ENCODE measurements at regions not wholly inside any gene's neighbourhood (a gene's known extent, or its start where the extent isn't known, plus 50 kb on each side); places are given as distances from the start of the nearest gene placed in this dataset.

DNA sequence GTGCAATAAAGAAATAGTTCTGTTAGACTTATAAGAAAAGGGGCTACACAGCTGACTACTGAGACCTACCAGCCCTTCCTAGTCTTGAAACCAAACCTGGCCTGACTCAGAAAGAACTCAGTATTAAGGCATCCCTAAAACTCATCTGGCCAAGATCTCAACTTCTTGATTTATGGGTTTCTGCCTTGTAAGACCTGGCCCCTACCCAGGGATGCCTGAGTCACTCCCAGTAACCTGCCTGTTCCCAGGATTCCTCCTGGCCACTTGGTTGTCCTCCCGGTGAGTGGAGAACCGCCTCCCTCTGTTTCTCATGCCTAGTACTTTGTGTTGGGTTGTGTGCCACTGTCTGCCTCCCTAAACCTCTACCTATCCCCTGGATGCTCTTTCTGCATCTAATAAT is 189.4 kb upstream of the PREP start:
- in situ Hi-C loops (cut with MboI; ENCODE audit: low pct_ligation_motif_present in 1 of 4, low pct_unique_long_range_greater_than_20kb in 1 of 4, low sequenced_read_pairs in 3 of 4) (no loop called here), intact Hi-C loops (cut with DNase I; ENCODE audit: low total_unique reads) (no loop called here)
- no peak for DNase-seq
- Histone ChIP-seq H3K27me3 (no peaks in the 10 kb centered on the region), H3K9me3 (no peaks in the 10 kb centered on the region), H3K36me3 (no peaks in the 10 kb centered on the region), H3K27ac (no peak overlapping the region), H3K4me1 (peaks cover 0 to 26% (median 8%) of the 10 kb centered on the region in 4 donors), H3K4me3 (no peak overlapping the region)
- TF ChIP-seq, protein P1, sequence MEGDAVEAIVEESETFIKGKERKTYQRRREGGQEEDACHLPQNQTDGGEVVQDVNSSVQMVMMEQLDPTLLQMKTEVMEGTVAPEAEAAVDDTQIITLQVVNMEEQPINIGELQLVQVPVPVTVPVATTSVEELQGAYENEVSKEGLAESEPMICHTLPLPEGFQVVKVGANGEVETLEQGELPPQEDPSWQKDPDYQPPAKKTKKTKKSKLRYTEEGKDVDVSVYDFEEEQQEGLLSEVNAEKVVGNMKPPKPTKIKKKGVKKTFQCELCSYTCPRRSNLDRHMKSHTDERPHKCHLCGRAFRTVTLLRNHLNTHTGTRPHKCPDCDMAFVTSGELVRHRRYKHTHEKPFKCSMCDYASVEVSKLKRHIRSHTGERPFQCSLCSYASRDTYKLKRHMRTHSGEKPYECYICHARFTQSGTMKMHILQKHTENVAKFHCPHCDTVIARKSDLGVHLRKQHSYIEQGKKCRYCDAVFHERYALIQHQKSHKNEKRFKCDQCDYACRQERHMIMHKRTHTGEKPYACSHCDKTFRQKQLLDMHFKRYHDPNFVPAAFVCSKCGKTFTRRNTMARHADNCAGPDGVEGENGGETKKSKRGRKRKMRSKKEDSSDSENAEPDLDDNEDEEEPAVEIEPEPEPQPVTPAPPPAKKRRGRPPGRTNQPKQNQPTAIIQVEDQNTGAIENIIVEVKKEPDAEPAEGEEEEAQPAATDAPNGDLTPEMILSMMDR (IDR thresholded peaks at IDR 0.05): no peak
- TF ChIP-seq POLR2A (IDR thresholded peaks at IDR 0.05) (no peak), POLR2AphosphoS5 (IDR thresholded peaks at IDR 0.05) (no peak), EP300 (IDR thresholded peaks at IDR 0.05; ENCODE audit: low read depth) (no peak)
- WGBS, 2 donors (ENCODE audit: low coverage in 1 of 2): 96% methylated on average over 2 of the region's 2 CpGs; no CpG with 5 or more reads in 1 of the 2 donors

DNA sequence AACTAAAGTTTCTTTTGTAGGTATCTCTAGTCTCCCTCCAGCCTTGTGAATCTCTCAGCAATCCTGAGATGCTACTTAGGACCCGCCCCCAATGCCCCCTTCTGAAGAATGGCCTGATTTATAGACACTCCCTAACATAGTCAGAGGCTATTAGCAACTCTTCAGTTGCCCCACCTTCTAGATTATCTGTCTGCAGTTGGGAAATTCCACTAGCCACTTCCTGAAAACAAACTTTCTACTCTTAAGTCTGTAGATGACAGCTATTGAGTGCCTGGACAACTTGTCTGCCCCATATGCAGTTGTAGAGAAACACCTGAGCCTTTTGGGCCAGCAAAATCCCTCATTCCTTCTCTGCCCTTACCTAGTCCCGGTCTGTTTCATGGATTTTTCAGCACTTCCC is 188.2 kb upstream of the PREP start:
- DNase-seq: no peak
- H3K27ac ChIP-seq: no peak overlapping the region
- no peak overlapping the region for H3K4me3 ChIP-seq
- in situ Hi-C loops (cut with MboI; ENCODE audit: low pct_ligation_motif_present in 1 of 4, low pct_unique_long_range_greater_than_20kb in 1 of 4, low sequenced_read_pairs in 3 of 4): no loop called here
- no peaks in the 10 kb centered on the region for H3K36me3 ChIP-seq
- H3K27me3 ChIP-seq: no peaks in the 10 kb centered on the region
- peaks cover 0 to 26% (median 8%) of the 10 kb centered on the region in 4 donors for H3K4me1 ChIP-seq
- 73 to 86% methylated on average over 2 of the region's 2 CpGs for WGBS, 2 donors (ENCODE audit: low coverage in 1 of 2)
- H3K9me3 ChIP-seq: no peaks in the 10 kb centered on the region
- intact Hi-C loops (cut with DNase I; ENCODE audit: low total_unique reads): no loop called here
- TF ChIP-seq, protein P1 (IDR thresholded peaks at IDR 0.05): no peak

DNA sequence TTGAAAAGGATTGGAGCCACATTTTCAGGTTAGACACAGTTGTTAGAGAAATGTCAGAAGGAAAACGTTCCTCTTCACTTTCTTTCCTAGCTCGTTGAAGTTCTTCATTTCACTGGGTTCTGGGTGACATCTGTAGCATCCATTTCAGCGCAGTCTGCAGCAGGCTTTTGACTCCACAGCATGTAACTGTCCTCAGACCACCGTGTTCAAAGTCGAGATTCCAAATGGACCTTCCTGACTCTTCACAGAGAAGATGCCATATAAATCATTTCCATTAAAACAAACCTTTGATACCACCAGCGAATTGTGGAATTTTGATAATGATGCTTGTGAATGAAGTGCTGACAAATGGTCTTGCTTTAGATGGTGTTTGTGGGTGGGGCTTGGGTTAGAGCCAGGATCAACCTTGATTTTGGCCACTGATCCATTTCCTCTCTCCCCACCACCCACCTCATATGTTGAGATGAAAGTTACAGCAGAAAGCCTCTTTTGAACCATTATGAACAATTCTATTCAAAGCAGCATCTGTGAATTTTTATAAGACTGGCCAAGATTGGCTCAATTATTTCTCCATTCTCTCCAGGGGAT is 185.3 kb upstream of the PREP start:
- in situ Hi-C loops (cut with MboI; ENCODE audit: low pct_ligation_motif_present in 1 of 4, low pct_unique_long_range_greater_than_20kb in 1 of 4, low sequenced_read_pairs in 3 of 4): no loop called here
- 84 to 94% methylated on average over 4 to 6 of the region's 6 CpGs for WGBS, 2 donors (ENCODE audit: low coverage in 1 of 2)
- Histone ChIP-seq H3K36me3 (no peaks in the 10 kb centered on the region), H3K9me3 (no peaks in the 10 kb centered on the region), H3K27ac (no peak overlapping the region), H3K4me1 (peaks cover 0 to 8% (median 6%) of the 10 kb centered on the region in 4 donors), H3K27me3 (no peaks in the 10 kb centered on the region), H3K4me3 (no peak overlapping the region)
- intact Hi-C loops (cut with DNase I; ENCODE audit: low total_unique reads): no loop called here
- TF ChIP-seq POLR2A (IDR thresholded peaks at IDR 0.05): no peak
- TF ChIP-seq, protein P1 (IDR thresholded peaks at IDR 0.05): no peak
- no peak for TF ChIP-seq EP300 (IDR thresholded peaks at IDR 0.05; ENCODE audit: low read depth)
- no peak for TF ChIP-seq POLR2AphosphoS5 (IDR thresholded peaks at IDR 0.05)
- DNase-seq: no peak

DNA sequence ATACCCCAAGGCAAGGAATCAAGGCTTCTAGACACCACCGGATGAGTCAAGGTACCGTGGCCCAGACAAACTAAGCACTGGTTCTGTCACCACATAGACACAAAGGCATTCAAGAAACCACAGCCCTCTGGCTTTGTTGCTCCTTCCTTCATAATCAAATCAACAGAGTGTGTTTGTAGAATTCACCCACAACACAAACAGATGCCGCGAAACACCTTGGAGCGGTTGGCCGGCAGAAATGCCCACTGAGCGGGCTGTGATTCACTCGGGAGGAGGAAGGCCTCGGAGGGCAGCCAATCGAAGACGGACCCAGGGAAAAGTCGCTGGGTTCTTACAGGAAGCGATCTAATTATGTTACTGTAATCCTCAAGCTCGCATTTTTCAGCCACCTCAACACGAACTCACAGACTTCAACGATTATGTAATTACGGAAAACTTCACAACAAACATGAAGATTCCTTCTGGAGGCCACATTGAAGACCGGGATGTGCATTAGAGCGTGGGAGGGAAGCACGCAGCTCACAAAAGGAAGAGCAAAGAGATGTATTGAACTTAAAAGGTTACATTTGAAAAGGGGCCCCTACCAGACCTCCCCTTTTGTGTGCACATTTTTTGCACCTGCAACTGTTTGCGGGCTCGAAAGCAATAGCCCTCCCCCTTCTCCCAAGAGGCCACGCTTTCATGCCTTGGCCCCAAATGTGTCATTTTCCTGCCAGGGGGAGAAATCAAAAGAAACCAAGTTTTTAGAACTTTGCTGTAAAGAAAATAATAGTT is 184.7 kb upstream of the PREP start:
- Histone ChIP-seq H3K27ac (no peak overlapping the region), H3K4me3 (no peak overlapping the region), H3K36me3 (no peaks in the 10 kb centered on the region), H3K9me3 (no peaks in the 10 kb centered on the region), H3K27me3 (no peaks in the 10 kb centered on the region), H3K4me1 (peaks cover 0 to 8% (median 6%) of the 10 kb centered on the region in 4 donors)
- no peak for DNase-seq
- in situ Hi-C loops (cut with MboI; ENCODE audit: low pct_ligation_motif_present in 1 of 4, low pct_unique_long_range_greater_than_20kb in 1 of 4, low sequenced_read_pairs in 3 of 4) (no loop called here), intact Hi-C loops (cut with DNase I; ENCODE audit: low total_unique reads) (no loop called here)
- TF ChIP-seq POLR2AphosphoS5 (IDR thresholded peaks at IDR 0.05) (no peak), POLR2A (IDR thresholded peaks at IDR 0.05) (no peak)
- TF ChIP-seq, protein P1 (IDR thresholded peaks at IDR 0.05): no peak
- WGBS, 2 donors (ENCODE audit: low coverage in 1 of 2): 76 to 90% methylated on average over 20 to 23 of the region's 23 CpGs

All from transverse colon (tissue), 4 donors.